Psoas muscle (tissue), 7 donors: ENCODE measurements at regions not wholly inside any gene's neighbourhood (a gene's known extent, or its start where the extent isn't known, plus 50 kb on each side); places are given as distances from the start of the nearest gene placed in this dataset.

Experiments used
- ATAC-seq, 4 donors: fragments of 200-7000 bp; cut with Tn5 transposase; one replicate each; pipeline ENCODE4 v1.9.1; 2020; ENCODE audit warnings: moderate library complexity in 3 of 4, mild to moderate bottlenecking in 2 of 4
- DNase-seq, 2 donors: peaks; one replicate each; pipeline ENCODE4 v3.0.0-alpha.2; 2020
- H3K27ac ChIP-seq: fragments of 200-600 bp; one replicate; pipeline ENCODE4 v1.8.0; 2022
- H3K27me3 ChIP-seq, 3 donors: fragments of 200-600 bp in 1 of 3; one replicate each; pipeline versions ENCODE4 v1.6.1 to v1.8.0; 2013 to 2022; ENCODE audit warnings: low read length in 2 of 3, mild to moderate bottlenecking in 2 of 3, moderate library complexity in 1 of 3; ENCODE audit not compliant: insufficient read depth in 3 of 3
- H3K36me3 ChIP-seq, 2 donors: fragments of 200-600 bp in 1 of 2; one replicate each; pipeline versions ENCODE4 v1.6.1 to v1.8.0; 2013 to 2022; ENCODE audit warnings: low read depth in 1 of 2, mild to moderate bottlenecking in 1 of 2, moderate library complexity in 1 of 2; ENCODE audit not compliant: insufficient read depth in 1 of 2
- H3K4me1 ChIP-seq: fragments of 200-600 bp; one replicate; pipeline ENCODE4 v1.8.0; 2022
- H3K4me3 ChIP-seq: fragments of 200-600 bp; one replicate; pipeline ENCODE4 v1.8.0; 2022; ENCODE audit warnings: mild to moderate bottlenecking
- H3K9me3 ChIP-seq: fragments of 200-600 bp; one replicate; pipeline ENCODE4 v1.8.0; 2022
- CTCF ChIP-seq: fragments of 200-600 bp; IDR thresholded peaks from one replicate; pipeline ENCODE4 v1.8.0; 2022; ENCODE audit warnings: antibody characterized with exemption
- WGBS, 3 donors: extraction: QIAGEN DNeasy Blood & Tissue Kit; methylation state at CpG; one replicate each; pipeline versions ENCODE4 v1.1.6 to v1.1.7; 2013; 5-methylcytosine and 5-hydroxymethylcytosine counted together
- intact Hi-C, 2 donors: fragments of 100-400 bp; cut with DNase I; formaldehyde crosslinking; loops; one replicate each; pipeline versions ENCODE4 v1.11.0 to v1.14.2; 2022
- donor health status: healthy with polysubstance abuse.
- donor health status: DM: no; HTN: no; CAD: no; lungs with moderate emphysema.
- donor health status: Bipolar disorder and iron deficiency.
- donor health status: healthy.
- donor health status: DM: yes; HTN: yes; CAD: no.
- donor health status: DM: no; HTN: no; CAD: no.
- donor health status: DM: yes; HTN: yes; CAD: no.

- no peaks in the 10 kb centered on the region for H3K36me3 ChIP-seq
- no peak overlapping the region for H3K4me3 ChIP-seq
- DNase-seq (no peak), ATAC-seq (no peak)
- no peak overlapping the region for H3K27ac ChIP-seq
- peaks cover 4 to 44% (median 4%) of the 10 kb centered on the region in 3 donors for H3K27me3 ChIP-seq
- TF ChIP-seq CTCF = no peak
- WGBS, 3 donors = 36 to 44% (median 37%) methylated on average over 8 of the region's 8 CpGs
- H3K9me3 ChIP-seq = no peaks in the 10 kb centered on the region
- H3K4me1 ChIP-seq = no peaks in the 10 kb centered on the region
- intact Hi-C loops = no loop called here
Observed at GRCh38 chr22:27150544-27150941, 493.2 kb downstream of the MIAT start.

GRCh38 chr22:27151407-27151806 lies 494.0 kb downstream of the MIAT start:
- intact Hi-C loops = no loop called here
- Histone ChIP-seq H3K4me3 (no peak overlapping the region), H3K36me3 (no peaks in the 10 kb centered on the region), H3K9me3 (no peaks in the 10 kb centered on the region), H3K27me3 (peaks cover 4 to 44% (median 4%) of the 10 kb centered on the region in 3 donors), H3K27ac (no peak overlapping the region), H3K4me1 (no peaks in the 10 kb centered on the region)
- TF ChIP-seq CTCF = no peak
- WGBS, 3 donors = 41 to 54% (median 48%) methylated on average over 2 of the region's 2 CpGs
- DNase-seq (no peak), ATAC-seq (no peak)

GRCh38 chr22:27152033-27152432 lies 494.6 kb downstream of the MIAT start:
- ATAC-seq = no peak
- H3K4me1 ChIP-seq = no peaks in the 10 kb centered on the region
- 74 to 79% (median 76%) methylated on average over 2 of the region's 2 CpGs for WGBS, 3 donors
- H3K27ac ChIP-seq = no peak overlapping the region
- H3K4me3 ChIP-seq = no peak overlapping the region
- DNase-seq = no peak
- no peak for TF ChIP-seq CTCF
- H3K36me3 ChIP-seq = no peaks in the 10 kb centered on the region
- no peaks in the 10 kb centered on the region for H3K9me3 ChIP-seq
- H3K27me3 ChIP-seq = peaks cover 4 to 40% (median 4%) of the 10 kb centered on the region in 3 donors
- intact Hi-C loops = no loop called here

- DNase-seq = no peak
- no peak overlapping the region for H3K27ac ChIP-seq
- WGBS, 3 donors = 67 to 72% (median 67%) methylated on average over 2 of the region's 2 CpGs
- H3K4me1 ChIP-seq = no peaks in the 10 kb centered on the region
- H3K27me3 ChIP-seq = peaks cover 4 to 36% (median 4%) of the 10 kb centered on the region in 3 donors
- no peaks in the 10 kb centered on the region for H3K9me3 ChIP-seq
- H3K36me3 ChIP-seq = no peaks in the 10 kb centered on the region
- no peak for TF ChIP-seq CTCF
- intact Hi-C loops = no loop called here
- H3K4me3 ChIP-seq = no peak overlapping the region
- no peak for ATAC-seq
Observed at GRCh38 chr22:27152883-27153282, 495.5 kb downstream of the MIAT start.

- no peaks in the 10 kb centered on the region for H3K36me3 ChIP-seq
- DNase-seq = no peak
- no peaks in the 10 kb centered on the region for H3K4me1 ChIP-seq
- H3K27me3 ChIP-seq = peaks cover 4 to 38% (median 4%) of the 10 kb centered on the region in 3 donors
- no peaks in the 10 kb centered on the region for H3K9me3 ChIP-seq
- intact Hi-C loops = no loop called here
- 93 to 100% (median 96%) methylated on average over 4 of the region's 4 CpGs for WGBS, 3 donors
- no peak overlapping the region for H3K4me3 ChIP-seq
- TF ChIP-seq CTCF = no peak
- no peak overlapping the region for H3K27ac ChIP-seq
- no peak for ATAC-seq
Observed at GRCh38 chr22:27153386-27153785, 496.0 kb downstream of the MIAT start.
